HL-60 (cell line): ENCODE measurements at regions not wholly inside any gene's neighbourhood (a gene's known extent, or its start where the extent isn't known, plus 50 kb on each side); places are given as distances from the start of the nearest gene placed in this dataset.

Experiments
- DNase-seq, 2 experiments: peaks; one replicate each; pipeline ENCODE4 v3.0.0-alpha.2; 2010 to 2020; ENCODE audit warnings: low read depth in 1 of 2, low spot score in 1 of 2
- H3K27ac ChIP-seq: fragments of 250-450 bp; sonication (Bioruptor Pico); replicated peaks from 2 replicates; pipeline ENCODE4 v1.5.1; 2020; ENCODE audit warnings: mild to moderate bottlenecking, moderate library complexity
- H3K27me3 ChIP-seq: fragments of 250-450 bp; sonication (Bioruptor Pico); 2 replicates; pipeline ENCODE4 v1.5.1; 2021; ENCODE audit warnings: mild to moderate bottlenecking, moderate library complexity; ENCODE audit not compliant: insufficient read depth, poor library complexity, severe bottlenecking
- H3K4me3 ChIP-seq: replicated peaks from 2 replicates; pipeline ENCODE4 v1.5.1; 2011; ENCODE audit warnings: mild to moderate bottlenecking, control low read depth, low read length; ENCODE audit not compliant: insufficient read depth
- CTCF ChIP-seq: IDR thresholded peaks from one replicate; pipeline ENCODE4 v1.5.1; 2011; ENCODE audit warnings: low read length, control low read depth, inconsistent platforms; ENCODE audit not compliant: insufficient read depth
- GABPA ChIP-seq: IDR thresholded peaks from 2 replicates; pipeline ENCODE4 v1.6.1; 2012; ENCODE audit warnings: low read depth
- POLR2AphosphoS5 ChIP-seq: IDR thresholded peaks from 2 replicates; pipeline ENCODE4 v1.6.1; 2012; ENCODE audit warnings: low read depth
- REST ChIP-seq: IDR thresholded peaks from 2 replicates; pipeline ENCODE4 v1.6.1; 2012; ENCODE audit warnings: low read depth; ENCODE audit not compliant: insufficient replicate concordance
- SPI1 ChIP-seq: IDR thresholded peaks from 2 replicates; pipeline ENCODE4 v1.6.1; 2012; ENCODE audit warnings: low read depth, mild to moderate bottlenecking, borderline replicate concordance

DNA sequence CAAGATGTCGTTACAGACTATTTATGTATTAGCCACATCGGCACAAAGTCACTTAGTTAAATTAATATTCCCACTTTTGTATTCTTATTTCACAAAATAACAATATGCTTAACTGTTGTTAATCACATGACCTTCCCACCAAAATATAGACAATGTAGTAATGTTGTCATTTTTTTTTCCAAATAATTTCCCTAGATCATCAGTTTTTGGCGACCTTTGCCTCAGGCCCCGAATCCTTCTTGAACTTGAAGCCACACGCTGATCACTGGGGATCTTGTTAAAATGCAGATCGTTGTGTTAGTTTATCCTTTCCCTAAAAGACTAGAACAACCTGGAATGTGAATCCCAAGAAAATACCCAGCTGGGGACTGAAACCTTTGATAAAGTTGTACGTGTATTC lies 497.6 kb downstream of the SUCLG1 start:
- Histone ChIP-seq H3K4me3 (no peak overlapping the region), H3K27me3 (no peaks in the 10 kb centered on the region), H3K27ac (no peak overlapping the region)
- TF ChIP-seq SPI1 (no peak), CTCF (no peak), REST (no peak), GABPA (no peak), POLR2AphosphoS5 (no peak)
- no peak for DNase-seq

- no peak for TF ChIP-seq SPI1
- no peak for TF ChIP-seq REST
- no peak for TF ChIP-seq GABPA
- DNase-seq, result no peak
- Histone ChIP-seq H3K27ac (no peak overlapping the region), H3K4me3 (no peak overlapping the region), H3K27me3 (no peaks in the 10 kb centered on the region)
These were observed 498.7 kb downstream of the SUCLG1 start for GRCh38 chr2:83960371-83960770.

GRCh38 chr2:83959266-83959665 lies 499.8 kb downstream of the SUCLG1 start:
- Histone ChIP-seq H3K27ac (no peak overlapping the region), H3K4me3 (no peak overlapping the region), H3K27me3 (no peaks in the 10 kb centered on the region)
- DNase-seq, result no peak
- no peak for TF ChIP-seq GABPA
- TF ChIP-seq POLR2AphosphoS5, result no peak
- no peak for TF ChIP-seq REST
- no peak for TF ChIP-seq CTCF
- TF ChIP-seq SPI1, result no peak

GRCh38 chr2:83956991-83957390 lies 502.1 kb downstream of the SUCLG1 start:
- no peak overlapping the region for H3K27ac ChIP-seq
- H3K27me3 ChIP-seq, result no peaks in the 10 kb centered on the region
- TF ChIP-seq CTCF, result no peak
- TF ChIP-seq REST, result no peak
- no peak for DNase-seq
- no peak overlapping the region for H3K4me3 ChIP-seq
